Neural cell (in vitro differentiated cells): ENCODE measurements at regions not wholly inside any gene's neighbourhood (a gene's known extent, or its start where the extent isn't known, plus 50 kb on each side); places are given as distances from the start of the nearest gene placed in this dataset.

Experiments used
- H2AFZ ChIP-seq: fragments of 200-600, 300-800 bp; sonication (generic), shearing (Covaris generic); 2 replicates; pipeline ENCODE4 v1.6.0; 2014; ENCODE audit warnings: low read depth, mild to moderate bottlenecking, antibody characterized with exemption, low read length, moderate library complexity
- H3F3A ChIP-seq: fragments of 200-600 bp; shearing (Covaris generic); 2 replicates; pipeline ENCODE4 v1.6.1; 2016; ENCODE audit warnings: mild to moderate bottlenecking, moderate library complexity, mixed read lengths, antibody characterized with exemption, low read length; ENCODE audit not compliant: insufficient read depth, poor library complexity, severe bottlenecking
- H3K27ac ChIP-seq: fragments of 200-600, 300-800 bp; sonication (generic), shearing (Covaris generic); 2 replicates; pipeline ENCODE4 v1.5.1; 2014; ENCODE audit warnings: mild to moderate bottlenecking, low read length, moderate library complexity
- H3K27me3 ChIP-seq: fragments of 300-800, 200-600 bp; sonication (generic), shearing (Covaris generic); 2 replicates; pipeline ENCODE4 v1.6.0; 2014; ENCODE audit warnings: mild to moderate bottlenecking, low read depth, low read length, moderate library complexity; ENCODE audit not compliant: insufficient read depth
- H3K36me3 ChIP-seq: fragments of 300-800, 200-600 bp; sonication (generic), shearing (Covaris generic); 2 replicates; pipeline ENCODE4 v1.5.1; 2014; ENCODE audit warnings: mild to moderate bottlenecking, antibody characterized with exemption, low read length, moderate library complexity; ENCODE audit not compliant: insufficient read depth
- H3K4me2 ChIP-seq: fragments of 300-800, 200-600 bp; sonication (generic), shearing (Covaris generic); 2 replicates; pipeline ENCODE4 v1.6.0; 2014; ENCODE audit warnings: mild to moderate bottlenecking, low read length
- H3K4me3 ChIP-seq: fragments of 300-800, 200-600 bp; sonication (generic), shearing (Covaris generic); 2 replicates; pipeline ENCODE4 v1.5.1; 2014; ENCODE audit warnings: mild to moderate bottlenecking, low read length, moderate library complexity
- H3K79me2 ChIP-seq: fragments of 200-600 bp; shearing (Covaris generic); replicated peaks from 2 replicates; pipeline ENCODE4 v1.6.0; 2014; ENCODE audit warnings: mild to moderate bottlenecking, low read length, moderate library complexity; ENCODE audit not compliant: insufficient read depth
- H3K9ac ChIP-seq: fragments of 300-800, 200-600 bp; sonication (generic), shearing (Covaris generic); 2 replicates; pipeline ENCODE4 v1.6.1; 2016; ENCODE audit warnings: mild to moderate bottlenecking, low read length, mixed read lengths
- H3K9me2 ChIP-seq: fragments of 200-600 bp; shearing (Covaris generic); 2 replicates; pipeline ENCODE4 v1.6.1; 2016; ENCODE audit warnings: mild to moderate bottlenecking, low read length, mixed read lengths; ENCODE audit not compliant: insufficient read depth
- H3K9me3 ChIP-seq: fragments of 200-600, 300-800 bp; sonication (generic), shearing (Covaris generic); 2 replicates; pipeline ENCODE4 v1.6.1; 2016; ENCODE audit warnings: mild to moderate bottlenecking, mixed run types, low read length, moderate library complexity, mixed read lengths
- H4K20me1 ChIP-seq: fragments of 200-600 bp; shearing (Covaris generic); 2 replicates; pipeline ENCODE4 v1.6.1; 2016; ENCODE audit warnings: mild to moderate bottlenecking, mixed run types; ENCODE audit not compliant: insufficient read depth
- EP300 ChIP-seq: fragments of 450-650 bp; conservative IDR thresholded peaks from 2 replicates; pipeline ENCODE4 v1.6.1; 2014; ENCODE audit warnings: antibody characterized with exemption, mild to moderate bottlenecking, moderate library complexity; ENCODE audit not compliant: poor library complexity, severe bottlenecking
- EZH2 ChIP-seq: fragments of 200-600, 300-800 bp; shearing (Covaris generic), sonication (generic); IDR thresholded peaks from 2 replicates; pipeline ENCODE4 v1.6.1; 2014; ENCODE audit warnings: antibody characterized with exemption, low read length, borderline replicate concordance, mild to moderate bottlenecking; ENCODE audit not compliant: insufficient read depth, poor library complexity, severe bottlenecking
- MXI1 ChIP-seq: fragments of 450-650 bp; conservative IDR thresholded peaks from 2 replicates; pipeline ENCODE4 v1.6.1; 2014; ENCODE audit warnings: antibody characterized with exemption, mild to moderate bottlenecking; ENCODE audit not compliant: poor library complexity, severe bottlenecking
- POLR2AphosphoS5 ChIP-seq: IDR thresholded peaks from 2 replicates; pipeline ENCODE4 v1.6.1; 2012
- RAD21 ChIP-seq: fragments of 450-650 bp; conservative IDR thresholded peaks from 2 replicates; pipeline ENCODE4 v1.6.1; 2014; ENCODE audit warnings: antibody characterized with exemption, mild to moderate bottlenecking, moderate library complexity
- SMC3 ChIP-seq: fragments of 450-650 bp; conservative IDR thresholded peaks from 2 replicates; pipeline ENCODE4 v1.6.1; 2014; ENCODE audit warnings: antibody characterized with exemption, mild to moderate bottlenecking, moderate library complexity; ENCODE audit not compliant: poor library complexity
- TAF1 ChIP-seq: IDR thresholded peaks from 2 replicates; pipeline ENCODE4 v1.6.1; 2012; ENCODE audit warnings: low read depth
- TF ChIP-seq, protein P1 (sequence below): IDR thresholded peaks from 2 replicates; pipeline ENCODE4 v1.6.1; 2012; ENCODE audit warnings: borderline replicate concordance
- TF ChIP-seq, protein P2 (sequence below): fragments of 450-650 bp; IDR thresholded peaks from 2 replicates; pipeline ENCODE4 v1.5.1; 2014; ENCODE audit warnings: antibody characterized with exemption, mild to moderate bottlenecking, moderate library complexity; ENCODE audit not compliant: poor library complexity, severe bottlenecking

DNA sequence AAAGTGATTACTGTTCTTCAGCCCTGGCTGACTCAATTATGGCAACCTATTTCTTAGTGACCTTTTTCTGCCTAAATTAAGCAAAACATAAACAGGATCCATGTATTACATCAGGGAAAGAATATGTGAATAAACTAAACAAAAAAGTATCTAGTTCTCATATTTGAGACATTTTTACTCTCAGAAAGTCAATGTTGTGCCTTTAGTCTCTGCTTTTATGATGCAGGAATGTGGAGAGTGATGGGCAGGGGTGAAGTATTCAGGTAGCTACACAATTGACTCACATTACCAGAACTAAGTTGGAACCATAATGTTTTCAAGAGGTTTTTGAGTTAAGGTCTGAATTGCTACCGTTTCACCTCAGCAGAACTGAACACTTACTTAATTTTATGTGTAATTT is 462.7 kb upstream of the CXADR start:
- Histone ChIP-seq H3K27ac (no peak overlapping the region), H3K36me3 (no peaks in the 10 kb centered on the region), H3K4me3 (no peak overlapping the region), H3K9me3 (no peaks in the 10 kb centered on the region), H3K9me2 (no peaks in the 10 kb centered on the region), H3K4me2 (no peak overlapping the region), H4K20me1 (no peaks in the 10 kb centered on the region), H2AFZ (no peak overlapping the region), H3F3A (no peaks in the 10 kb centered on the region), H3K9ac (no peak overlapping the region), H3K27me3 (no peaks in the 10 kb centered on the region), H3K79me2 (no peaks in the 10 kb centered on the region)
- TF ChIP-seq EZH2, result no peak
- TF ChIP-seq POLR2AphosphoS5, result no peak
- no peak for TF ChIP-seq RAD21

DNA sequence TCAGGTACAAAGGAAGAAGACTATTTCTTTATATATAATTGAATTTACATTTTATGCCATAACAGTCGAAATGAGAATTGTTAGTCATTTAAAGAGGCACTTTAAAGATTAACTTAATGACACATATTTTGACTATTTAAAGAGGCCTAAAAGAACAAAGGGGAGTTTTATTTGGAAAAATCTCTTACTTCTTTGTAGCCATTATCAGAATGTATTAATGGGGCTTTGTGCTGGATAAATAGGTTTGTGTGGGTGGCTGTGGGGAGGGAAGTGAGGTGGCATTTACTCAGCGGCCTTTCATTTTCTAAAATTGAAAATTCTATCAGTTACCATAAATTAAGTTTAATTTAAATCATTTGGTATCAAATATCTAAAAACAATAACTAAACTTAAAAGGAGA is 462.2 kb upstream of the CXADR start:
- Histone ChIP-seq H3F3A (no peaks in the 10 kb centered on the region), H3K27me3 (no peaks in the 10 kb centered on the region), H4K20me1 (no peaks in the 10 kb centered on the region), H3K27ac (no peak overlapping the region), H3K4me3 (no peak overlapping the region), H3K9me3 (no peaks in the 10 kb centered on the region), H3K4me2 (no peak overlapping the region), H2AFZ (no peak overlapping the region), H3K79me2 (no peaks in the 10 kb centered on the region), H3K9ac (no peak overlapping the region), H3K36me3 (no peaks in the 10 kb centered on the region), H3K9me2 (no peaks in the 10 kb centered on the region)
- TF ChIP-seq EP300 (no peak), MXI1 (no peak), RAD21 (no peak), SMC3 (no peak), EZH2 (no peak), POLR2AphosphoS5 (no peak), TAF1 (no peak)
- TF ChIP-seq, protein P1, sequence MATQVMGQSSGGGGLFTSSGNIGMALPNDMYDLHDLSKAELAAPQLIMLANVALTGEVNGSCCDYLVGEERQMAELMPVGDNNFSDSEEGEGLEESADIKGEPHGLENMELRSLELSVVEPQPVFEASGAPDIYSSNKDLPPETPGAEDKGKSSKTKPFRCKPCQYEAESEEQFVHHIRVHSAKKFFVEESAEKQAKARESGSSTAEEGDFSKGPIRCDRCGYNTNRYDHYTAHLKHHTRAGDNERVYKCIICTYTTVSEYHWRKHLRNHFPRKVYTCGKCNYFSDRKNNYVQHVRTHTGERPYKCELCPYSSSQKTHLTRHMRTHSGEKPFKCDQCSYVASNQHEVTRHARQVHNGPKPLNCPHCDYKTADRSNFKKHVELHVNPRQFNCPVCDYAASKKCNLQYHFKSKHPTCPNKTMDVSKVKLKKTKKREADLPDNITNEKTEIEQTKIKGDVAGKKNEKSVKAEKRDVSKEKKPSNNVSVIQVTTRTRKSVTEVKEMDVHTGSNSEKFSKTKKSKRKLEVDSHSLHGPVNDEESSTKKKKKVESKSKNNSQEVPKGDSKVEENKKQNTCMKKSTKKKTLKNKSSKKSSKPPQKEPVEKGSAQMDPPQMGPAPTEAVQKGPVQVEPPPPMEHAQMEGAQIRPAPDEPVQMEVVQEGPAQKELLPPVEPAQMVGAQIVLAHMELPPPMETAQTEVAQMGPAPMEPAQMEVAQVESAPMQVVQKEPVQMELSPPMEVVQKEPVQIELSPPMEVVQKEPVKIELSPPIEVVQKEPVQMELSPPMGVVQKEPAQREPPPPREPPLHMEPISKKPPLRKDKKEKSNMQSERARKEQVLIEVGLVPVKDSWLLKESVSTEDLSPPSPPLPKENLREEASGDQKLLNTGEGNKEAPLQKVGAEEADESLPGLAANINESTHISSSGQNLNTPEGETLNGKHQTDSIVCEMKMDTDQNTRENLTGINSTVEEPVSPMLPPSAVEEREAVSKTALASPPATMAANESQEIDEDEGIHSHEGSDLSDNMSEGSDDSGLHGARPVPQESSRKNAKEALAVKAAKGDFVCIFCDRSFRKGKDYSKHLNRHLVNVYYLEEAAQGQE, result no peak
- TF ChIP-seq, protein P2, sequence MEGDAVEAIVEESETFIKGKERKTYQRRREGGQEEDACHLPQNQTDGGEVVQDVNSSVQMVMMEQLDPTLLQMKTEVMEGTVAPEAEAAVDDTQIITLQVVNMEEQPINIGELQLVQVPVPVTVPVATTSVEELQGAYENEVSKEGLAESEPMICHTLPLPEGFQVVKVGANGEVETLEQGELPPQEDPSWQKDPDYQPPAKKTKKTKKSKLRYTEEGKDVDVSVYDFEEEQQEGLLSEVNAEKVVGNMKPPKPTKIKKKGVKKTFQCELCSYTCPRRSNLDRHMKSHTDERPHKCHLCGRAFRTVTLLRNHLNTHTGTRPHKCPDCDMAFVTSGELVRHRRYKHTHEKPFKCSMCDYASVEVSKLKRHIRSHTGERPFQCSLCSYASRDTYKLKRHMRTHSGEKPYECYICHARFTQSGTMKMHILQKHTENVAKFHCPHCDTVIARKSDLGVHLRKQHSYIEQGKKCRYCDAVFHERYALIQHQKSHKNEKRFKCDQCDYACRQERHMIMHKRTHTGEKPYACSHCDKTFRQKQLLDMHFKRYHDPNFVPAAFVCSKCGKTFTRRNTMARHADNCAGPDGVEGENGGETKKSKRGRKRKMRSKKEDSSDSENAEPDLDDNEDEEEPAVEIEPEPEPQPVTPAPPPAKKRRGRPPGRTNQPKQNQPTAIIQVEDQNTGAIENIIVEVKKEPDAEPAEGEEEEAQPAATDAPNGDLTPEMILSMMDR, result no peak

DNA sequence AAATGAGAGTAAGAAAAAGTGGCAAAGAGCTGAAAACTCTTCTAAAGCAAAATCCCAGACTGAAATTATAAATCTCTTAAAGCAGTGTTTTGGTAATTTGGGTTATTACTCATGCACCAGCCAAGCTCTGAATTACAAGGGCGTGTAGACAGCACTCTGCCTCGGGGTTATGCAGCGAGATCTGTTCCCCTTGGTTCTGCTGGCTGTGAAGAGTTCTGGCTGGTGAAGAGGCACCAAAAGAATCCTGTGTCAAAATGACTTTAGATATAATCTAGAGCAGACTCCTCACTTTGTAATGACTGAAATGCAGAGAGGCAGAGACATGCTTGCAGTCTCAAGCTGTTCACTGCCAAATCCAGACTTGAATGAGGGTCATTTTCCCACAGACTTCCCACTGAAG is 461.8 kb upstream of the CXADR start:
- H3K9me3 ChIP-seq, result no peaks in the 10 kb centered on the region
- TF ChIP-seq EP300 (no peak), MXI1 (no peak), EZH2 (no peak), RAD21 (no peak)
- no peak overlapping the region for H2AFZ ChIP-seq
- no peak overlapping the region for H3K9ac ChIP-seq
- no peaks in the 10 kb centered on the region for H3K36me3 ChIP-seq
- H3K79me2 ChIP-seq, result no peaks in the 10 kb centered on the region
- no peak overlapping the region for H3K4me3 ChIP-seq
- no peaks in the 10 kb centered on the region for H3K27me3 ChIP-seq
- no peaks in the 10 kb centered on the region for H3F3A ChIP-seq
- H3K4me2 ChIP-seq, result no peak overlapping the region
- no peaks in the 10 kb centered on the region for H3K9me2 ChIP-seq
- no peak overlapping the region for H3K27ac ChIP-seq
- no peaks in the 10 kb centered on the region for H4K20me1 ChIP-seq
